GM13976 (cell line): ENCODE measurements at regions not wholly inside any gene's neighbourhood (a gene's known extent, or its start where the extent isn't known, plus 50 kb on each side); places are given as distances from the start of the nearest gene placed in this dataset.

Source experiments
- DNase-seq: peaks from one replicate; pipeline ENCODE4 v3.0.0; 2012; ENCODE audit warnings: low spot score
- CTCF ChIP-seq: IDR thresholded peaks from 2 replicates; pipeline ENCODE4 v1.5.1; 2012; ENCODE audit warnings: borderline replicate concordance, mild to moderate bottlenecking; ENCODE audit not compliant: insufficient read depth; ENCODE audit errors: extremely low read depth, missing control alignments, control extremely low read depth
- in situ Hi-C: fragments of 300-500 bp; cut with MboI; formaldehyde crosslinking; loops from one replicate; pipeline ENCODE4 v1.12.0; 2022; ENCODE audit warnings: low sequenced_read_pairs, mixed read lengths, inconsistent platforms; ENCODE audit not compliant: unreplicated experiment

GRCh38 chr6:154595538-154595937 lies 85.1 kb upstream of the CNKSR3 start:
- in situ Hi-C loops: no loop called here
- DNase-seq: no peak

GRCh38 chr6:154596009-154596408 lies 85.5 kb upstream of the CNKSR3 start:
- in situ Hi-C loops: no loop called here
- TF ChIP-seq CTCF: no peak
- DNase-seq: no peak

More at GRCh38 chr6:154595538-154595937, 85.1 kb upstream of the CNKSR3 start:
- no peak for TF ChIP-seq CTCF

- no peak for DNase-seq
- TF ChIP-seq CTCF: no peak
- in situ Hi-C loops: no loop called here
Observed at GRCh38 chr6:154596701-154597100, 86.2 kb upstream of the CNKSR3 start.

GRCh38 chr6:154598399-154598798 lies 87.9 kb upstream of the CNKSR3 start:
- TF ChIP-seq CTCF: no peak
- DNase-seq: no peak
- in situ Hi-C loops: no loop called here

GRCh38 chr6:154602296-154602695 lies 91.8 kb upstream of the CNKSR3 start:
- TF ChIP-seq CTCF: no peak
- DNase-seq: no peak
- in situ Hi-C loops: no loop called here

- no peak for TF ChIP-seq CTCF
- DNase-seq: no peak
- in situ Hi-C loops: no loop called here
Observed at GRCh38 chr6:154602708-154603107, 92.2 kb upstream of the CNKSR3 start.

- no peak for TF ChIP-seq CTCF
- in situ Hi-C loops: no loop called here
- peak; percentile 25 for DNase-seq
Observed at GRCh38 chr6:154604119-154604518, 93.6 kb upstream of the CNKSR3 start.
